ENCODE measurements at regions not wholly inside any gene's neighbourhood (a gene's known extent, or its start where the extent isn't known, plus 50 kb on each side); places are given as distances from the start of the nearest gene placed in this dataset.
A peak's percentile ranks its signal among the peaks of the same experiment; 100 is the strongest.

DNA sequence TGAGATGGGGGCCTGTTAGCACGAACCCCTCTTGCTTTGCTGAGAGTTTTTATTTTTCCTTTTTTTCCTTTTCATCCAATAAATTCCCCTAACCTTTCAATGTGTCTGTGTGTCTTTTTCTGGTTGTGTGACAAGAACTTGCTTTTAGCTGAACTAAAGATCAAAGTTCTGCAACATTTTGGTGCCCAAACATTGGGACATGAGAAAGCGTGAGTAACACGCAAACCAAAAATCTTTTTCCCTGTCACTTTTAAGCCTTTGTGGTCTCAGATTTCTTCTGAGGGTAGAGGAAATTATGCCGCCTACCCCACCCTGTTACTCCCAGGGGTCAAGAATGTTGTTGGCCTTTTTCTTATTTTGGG lies 141.8 kb upstream of the CPXCR1 start:
- no peak for TF ChIP-seq YY1 (IDR thresholded peaks at IDR 0.05)
- TF ChIP-seq MAX (IDR thresholded peaks at IDR 0.05), result no peak
- TF ChIP-seq, protein P1, sequence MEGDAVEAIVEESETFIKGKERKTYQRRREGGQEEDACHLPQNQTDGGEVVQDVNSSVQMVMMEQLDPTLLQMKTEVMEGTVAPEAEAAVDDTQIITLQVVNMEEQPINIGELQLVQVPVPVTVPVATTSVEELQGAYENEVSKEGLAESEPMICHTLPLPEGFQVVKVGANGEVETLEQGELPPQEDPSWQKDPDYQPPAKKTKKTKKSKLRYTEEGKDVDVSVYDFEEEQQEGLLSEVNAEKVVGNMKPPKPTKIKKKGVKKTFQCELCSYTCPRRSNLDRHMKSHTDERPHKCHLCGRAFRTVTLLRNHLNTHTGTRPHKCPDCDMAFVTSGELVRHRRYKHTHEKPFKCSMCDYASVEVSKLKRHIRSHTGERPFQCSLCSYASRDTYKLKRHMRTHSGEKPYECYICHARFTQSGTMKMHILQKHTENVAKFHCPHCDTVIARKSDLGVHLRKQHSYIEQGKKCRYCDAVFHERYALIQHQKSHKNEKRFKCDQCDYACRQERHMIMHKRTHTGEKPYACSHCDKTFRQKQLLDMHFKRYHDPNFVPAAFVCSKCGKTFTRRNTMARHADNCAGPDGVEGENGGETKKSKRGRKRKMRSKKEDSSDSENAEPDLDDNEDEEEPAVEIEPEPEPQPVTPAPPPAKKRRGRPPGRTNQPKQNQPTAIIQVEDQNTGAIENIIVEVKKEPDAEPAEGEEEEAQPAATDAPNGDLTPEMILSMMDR (IDR thresholded peaks at IDR 0.05; ENCODE audit: low read depth, low read length, missing input control), result no peak
- TF ChIP-seq ATF3 (IDR thresholded peaks at IDR 0.05), result no peak
- TF ChIP-seq TAF1 (conservative IDR thresholded peaks at IDR 0.05), result peak; percentile 5
- TF ChIP-seq RAD21 (IDR thresholded peaks at IDR 0.05), result no peak
- TF ChIP-seq RXRA (IDR thresholded peaks at IDR 0.05), result no peak
- no peak for TF ChIP-seq FOXA1 (IDR thresholded peaks at IDR 0.05)
- TF ChIP-seq JUND (IDR thresholded peaks at IDR 0.05), result no peak
- TF ChIP-seq REST (IDR thresholded peaks at IDR 0.05), result no peak
- TF ChIP-seq SP1 (IDR thresholded peaks at IDR 0.05), result no peak
- TF ChIP-seq GABPA (IDR thresholded peaks at IDR 0.05 in 1 of 2, conservative IDR thresholded peaks at IDR 0.05 in 1 of 2), result no peak
- TF ChIP-seq EGR1 (IDR thresholded peaks at IDR 0.05; ENCODE audit: low read depth in 2 of 2), result no peak
- TF ChIP-seq ZBTB33 (IDR thresholded peaks at IDR 0.05), result no peak

All from liver (tissue), 3 donors.